ENCODE measurements at regions not wholly inside any gene's neighbourhood (a gene's known extent, or its start where the extent isn't known, plus 50 kb on each side); places are given as distances from the start of the nearest gene placed in this dataset.

GRCh38 chr7:52928591-52928990, 106.8 kb upstream of the POM121L12 start:
- H3K4me1 ChIP-seq (ENCODE audit: insufficient read depth, low read length), result no peaks in the 10 kb centered on the region
- no peaks in the 10 kb centered on the region for H3K27me3 ChIP-seq (ENCODE audit: insufficient read depth, low read length)
- no peaks in the 10 kb centered on the region for H3K36me3 ChIP-seq (ENCODE audit: insufficient read depth, low read length)
- H3K4me3 ChIP-seq (ENCODE audit: low read length), result no peak overlapping the region
- H2AFZ ChIP-seq (ENCODE audit: low read depth, low read length), result no peak overlapping the region
- no peaks in the 10 kb centered on the region for H3K9me3 ChIP-seq (ENCODE audit: low read length)

GRCh38 chr7:52925332-52925731, 110.1 kb upstream of the POM121L12 start:
- H2AFZ ChIP-seq (ENCODE audit: low read depth, low read length), result no peak overlapping the region
- H3K4me1 ChIP-seq (ENCODE audit: insufficient read depth, low read length), result no peaks in the 10 kb centered on the region
- H3K9me3 ChIP-seq (ENCODE audit: low read length), result no peaks in the 10 kb centered on the region
- no peaks in the 10 kb centered on the region for H3K36me3 ChIP-seq (ENCODE audit: insufficient read depth, low read length)
- no peak overlapping the region for H3K4me3 ChIP-seq (ENCODE audit: low read length)
- no peaks in the 10 kb centered on the region for H3K27me3 ChIP-seq (ENCODE audit: insufficient read depth, low read length)

GRCh38 chr7:52920977-52921376, 114.5 kb upstream of the POM121L12 start:
- Histone ChIP-seq H3K9me3 (ENCODE audit: low read length) (no peaks in the 10 kb centered on the region), H3K27me3 (ENCODE audit: insufficient read depth, low read length) (no peaks in the 10 kb centered on the region), H2AFZ (ENCODE audit: low read depth, low read length) (no peak overlapping the region)

GRCh38 chr7:52917982-52918578, 117.4 kb upstream of the POM121L12 start:
- no peaks in the 10 kb centered on the region for H3K36me3 ChIP-seq (ENCODE audit: insufficient read depth, low read length)
- H3K27me3 ChIP-seq (ENCODE audit: insufficient read depth, low read length), result no peaks in the 10 kb centered on the region
- peaks cover 7% of the 10 kb centered on the region for H3K4me1 ChIP-seq (ENCODE audit: insufficient read depth, low read length)
- no peak overlapping the region for H2AFZ ChIP-seq (ENCODE audit: low read depth, low read length)
- H3K9me3 ChIP-seq (ENCODE audit: low read length), result no peaks in the 10 kb centered on the region
- no peak overlapping the region for H3K4me3 ChIP-seq (ENCODE audit: low read length)

More at GRCh38 chr7:52920977-52921376, 114.5 kb upstream of the POM121L12 start:
- Histone ChIP-seq H3K4me3 (ENCODE audit: low read length) (no peak overlapping the region), H3K36me3 (ENCODE audit: insufficient read depth, low read length) (no peaks in the 10 kb centered on the region), H3K4me1 (ENCODE audit: insufficient read depth, low read length) (peaks cover 7% of the 10 kb centered on the region)

GRCh38 chr7:52911795-52912194, 123.6 kb upstream of the POM121L12 start:
- peaks cover 2% of the 10 kb centered on the region for H3K4me1 ChIP-seq (ENCODE audit: insufficient read depth, low read length)
- no peaks in the 10 kb centered on the region for H3K36me3 ChIP-seq (ENCODE audit: insufficient read depth, low read length)
- H3K4me3 ChIP-seq (ENCODE audit: low read length), result no peak overlapping the region
- peaks cover 3% of the 10 kb centered on the region for H3K9me3 ChIP-seq (ENCODE audit: low read length)
- H3K27me3 ChIP-seq (ENCODE audit: insufficient read depth, low read length), result no peaks in the 10 kb centered on the region
- H2AFZ ChIP-seq (ENCODE audit: low read depth, low read length), result no peak overlapping the region

GRCh38 chr7:52911326-52911725, 124.1 kb upstream of the POM121L12 start:
- no peaks in the 10 kb centered on the region for H3K4me1 ChIP-seq (ENCODE audit: insufficient read depth, low read length)
- H3K27me3 ChIP-seq (ENCODE audit: insufficient read depth, low read length), result no peaks in the 10 kb centered on the region
- H2AFZ ChIP-seq (ENCODE audit: low read depth, low read length), result no peak overlapping the region
- H3K4me3 ChIP-seq (ENCODE audit: low read length), result no peak overlapping the region
- H3K36me3 ChIP-seq (ENCODE audit: insufficient read depth, low read length), result no peaks in the 10 kb centered on the region
- peaks cover 3% of the 10 kb centered on the region for H3K9me3 ChIP-seq (ENCODE audit: low read length)

- Histone ChIP-seq H3K9me3 (ENCODE audit: low read length) (peaks cover 3% of the 10 kb centered on the region), H3K36me3 (ENCODE audit: insufficient read depth, low read length) (no peaks in the 10 kb centered on the region), H3K4me3 (ENCODE audit: low read length) (no peak overlapping the region)
Measured at GRCh38 chr7:52909935-52910334, 125.5 kb upstream of the POM121L12 start.

GRCh38 chr7:52909131-52909530, 126.3 kb upstream of the POM121L12 start:
- H3K4me1 ChIP-seq (ENCODE audit: insufficient read depth, low read length), result no peaks in the 10 kb centered on the region
- peaks cover 3% of the 10 kb centered on the region for H3K9me3 ChIP-seq (ENCODE audit: low read length)
- H2AFZ ChIP-seq (ENCODE audit: low read depth, low read length), result no peak overlapping the region
- H3K27me3 ChIP-seq (ENCODE audit: insufficient read depth, low read length), result no peaks in the 10 kb centered on the region
- no peak overlapping the region for H3K4me3 ChIP-seq (ENCODE audit: low read length)
- H3K36me3 ChIP-seq (ENCODE audit: insufficient read depth, low read length), result no peaks in the 10 kb centered on the region

More at GRCh38 chr7:52909935-52910334, 125.5 kb upstream of the POM121L12 start:
- Histone ChIP-seq H2AFZ (ENCODE audit: low read depth, low read length) (no peak overlapping the region), H3K27me3 (ENCODE audit: insufficient read depth, low read length) (no peaks in the 10 kb centered on the region), H3K4me1 (ENCODE audit: insufficient read depth, low read length) (no peaks in the 10 kb centered on the region)

GRCh38 chr7:52897713-52898112, 137.7 kb upstream of the POM121L12 start:
- Histone ChIP-seq H3K27me3 (ENCODE audit: insufficient read depth, low read length) (no peaks in the 10 kb centered on the region), H3K4me3 (ENCODE audit: low read length) (no peak overlapping the region), H3K36me3 (ENCODE audit: insufficient read depth, low read length) (no peaks in the 10 kb centered on the region), H3K4me1 (ENCODE audit: insufficient read depth, low read length) (no peaks in the 10 kb centered on the region), H3K9me3 (ENCODE audit: low read length) (no peaks in the 10 kb centered on the region), H2AFZ (ENCODE audit: low read depth, low read length) (no peak overlapping the region)

- H2AFZ ChIP-seq (ENCODE audit: low read depth, low read length), result no peak overlapping the region
- no peaks in the 10 kb centered on the region for H3K27me3 ChIP-seq (ENCODE audit: insufficient read depth, low read length)
- H3K36me3 ChIP-seq (ENCODE audit: insufficient read depth, low read length), result no peaks in the 10 kb centered on the region
- H3K9me3 ChIP-seq (ENCODE audit: low read length), result no peaks in the 10 kb centered on the region
- no peak overlapping the region for H3K4me3 ChIP-seq (ENCODE audit: low read length)
- H3K4me1 ChIP-seq (ENCODE audit: insufficient read depth, low read length), result no peaks in the 10 kb centered on the region
Measured at GRCh38 chr7:52897288-52897687, 138.1 kb upstream of the POM121L12 start.

- H3K9me3 ChIP-seq (ENCODE audit: low read length), result no peaks in the 10 kb centered on the region
- H3K4me3 ChIP-seq (ENCODE audit: low read length), result no peak overlapping the region
- no peaks in the 10 kb centered on the region for H3K36me3 ChIP-seq (ENCODE audit: insufficient read depth, low read length)
- H3K4me1 ChIP-seq (ENCODE audit: insufficient read depth, low read length), result no peaks in the 10 kb centered on the region
- H3K27me3 ChIP-seq (ENCODE audit: insufficient read depth, low read length), result no peaks in the 10 kb centered on the region
- H2AFZ ChIP-seq (ENCODE audit: low read depth, low read length), result no peak overlapping the region
Measured at GRCh38 chr7:52877240-52877639, 158.2 kb upstream of the POM121L12 start.

GRCh38 chr7:52876402-52876801, 159.0 kb upstream of the POM121L12 start:
- H3K4me1 ChIP-seq (ENCODE audit: insufficient read depth, low read length), result no peaks in the 10 kb centered on the region
- H3K4me3 ChIP-seq (ENCODE audit: low read length), result no peak overlapping the region
- no peaks in the 10 kb centered on the region for H3K36me3 ChIP-seq (ENCODE audit: insufficient read depth, low read length)
- H3K27me3 ChIP-seq (ENCODE audit: insufficient read depth, low read length), result no peaks in the 10 kb centered on the region
- H2AFZ ChIP-seq (ENCODE audit: low read depth, low read length), result no peak overlapping the region
- no peaks in the 10 kb centered on the region for H3K9me3 ChIP-seq (ENCODE audit: low read length)

GRCh38 chr7:52863652-52864051, 171.8 kb upstream of the POM121L12 start:
- Histone ChIP-seq H3K27me3 (ENCODE audit: insufficient read depth, low read length) (no peaks in the 10 kb centered on the region), H2AFZ (ENCODE audit: low read depth, low read length) (peak overlapping the region; percentile 23), H3K36me3 (ENCODE audit: insufficient read depth, low read length) (no peaks in the 10 kb centered on the region), H3K9me3 (ENCODE audit: low read length) (peaks cover 2% of the 10 kb centered on the region), H3K4me3 (ENCODE audit: low read length) (no peak overlapping the region), H3K4me1 (ENCODE audit: insufficient read depth, low read length) (no peaks in the 10 kb centered on the region)

GRCh38 chr7:52862321-52862720, 173.1 kb upstream of the POM121L12 start:
- Histone ChIP-seq H3K4me3 (ENCODE audit: low read length) (no peak overlapping the region), H3K9me3 (ENCODE audit: low read length) (peaks cover 2% of the 10 kb centered on the region), H3K4me1 (ENCODE audit: insufficient read depth, low read length) (no peaks in the 10 kb centered on the region), H3K27me3 (ENCODE audit: insufficient read depth, low read length) (no peaks in the 10 kb centered on the region), H3K36me3 (ENCODE audit: insufficient read depth, low read length) (no peaks in the 10 kb centered on the region), H2AFZ (ENCODE audit: low read depth, low read length) (no peak overlapping the region)
